ENCODE measurements at regions not wholly inside any gene's neighbourhood (a gene's known extent, or its start where the extent isn't known, plus 50 kb on each side); places are given as distances from the start of the nearest gene placed in this dataset.
A peak's percentile ranks its signal among the peaks of the same experiment; 100 is the strongest.

- Mint-ChIP-seq H3K36me3 (ENCODE audit: insufficient read depth, unreplicated experiment) (no peaks in the 10 kb centered on the region), H3K4me3 (ENCODE audit: low read depth, unreplicated experiment) (no peak overlapping the region), H3K4me1 (ENCODE audit: low read depth, unreplicated experiment) (peaks cover 9% of the 10 kb centered on the region), H3K27me3 (ENCODE audit: unreplicated experiment) (no peaks in the 10 kb centered on the region), H3K9me3 (ENCODE audit: low read depth, unreplicated experiment) (no peaks in the 10 kb centered on the region), H3K27ac (ENCODE audit: unreplicated experiment) (no peak overlapping the region)
- CTCF ChIA-PET: interaction anchor here (0.6 to 1.5 kb wide), 2 partner anchors 91 to 769 kb away, joined by 3 read pairs; no protein-coding TSS in a partner anchor
- intact Hi-C loops (cut with micrococcal nuclease; ENCODE audit: unreplicated experiment): no loop called here
- BruUV-seq (replicated peaks): no TSS peak
- no peak for TF ChIP-seq CTCF (IDR thresholded peaks at IDR 0.05; ENCODE audit: unreplicated experiment)
- no peak for DNase-seq
These were observed 56.7 kb upstream of the TMCC3 start for GRCh38 chr12:94707036-94707435.

GRCh38 chr12:94706250-94706661 is 55.9 kb upstream of the TMCC3 start:
- no peak overlapping the region for H3K27ac Mint-ChIP-seq (ENCODE audit: unreplicated experiment)

GRCh38 chr12:94705676-94706075 is 55.3 kb upstream of the TMCC3 start:
- no TSS peak for BruUV-seq (replicated peaks)

More at GRCh38 chr12:94706250-94706661, 55.9 kb upstream of the TMCC3 start:
- no TSS peak for BruUV-seq (replicated peaks)
- TF ChIP-seq CTCF (IDR thresholded peaks at IDR 0.05; ENCODE audit: unreplicated experiment): no peak
- no peak for DNase-seq
- H3K36me3 Mint-ChIP-seq (ENCODE audit: insufficient read depth, unreplicated experiment): no peaks in the 10 kb centered on the region
- no peak overlapping the region for H3K4me3 Mint-ChIP-seq (ENCODE audit: low read depth, unreplicated experiment)
- CTCF ChIA-PET: no interaction called here
- H3K4me1 Mint-ChIP-seq (ENCODE audit: low read depth, unreplicated experiment): peaks cover 9% of the 10 kb centered on the region
- H3K9me3 Mint-ChIP-seq (ENCODE audit: low read depth, unreplicated experiment): no peaks in the 10 kb centered on the region
- H3K27me3 Mint-ChIP-seq (ENCODE audit: unreplicated experiment): no peaks in the 10 kb centered on the region
- intact Hi-C loops (cut with micrococcal nuclease; ENCODE audit: unreplicated experiment): no loop called here

GRCh38 chr12:94704452-94705306 is 54.3 kb upstream of the TMCC3 start:
- no peak for TF ChIP-seq CTCF (IDR thresholded peaks at IDR 0.05; ENCODE audit: unreplicated experiment)
- H3K4me3 Mint-ChIP-seq (ENCODE audit: low read depth, unreplicated experiment): no peak overlapping the region
- H3K27ac Mint-ChIP-seq (ENCODE audit: unreplicated experiment): no peak overlapping the region
- H3K9me3 Mint-ChIP-seq (ENCODE audit: low read depth, unreplicated experiment): no peaks in the 10 kb centered on the region
- CTCF ChIA-PET: no interaction called here
- BruUV-seq (replicated peaks): no TSS peak
- intact Hi-C loops (cut with micrococcal nuclease; ENCODE audit: unreplicated experiment): no loop called here
- H3K27me3 Mint-ChIP-seq (ENCODE audit: unreplicated experiment): no peaks in the 10 kb centered on the region
- H3K4me1 Mint-ChIP-seq (ENCODE audit: low read depth, unreplicated experiment): peaks cover 12% of the 10 kb centered on the region
- H3K36me3 Mint-ChIP-seq (ENCODE audit: insufficient read depth, unreplicated experiment): no peaks in the 10 kb centered on the region
- DNase-seq: peak; percentile 11

More at GRCh38 chr12:94705676-94706075, 55.3 kb upstream of the TMCC3 start:
- TF ChIP-seq CTCF (IDR thresholded peaks at IDR 0.05; ENCODE audit: unreplicated experiment): no peak
- Mint-ChIP-seq H3K4me3 (ENCODE audit: low read depth, unreplicated experiment) (no peak overlapping the region), H3K9me3 (ENCODE audit: low read depth, unreplicated experiment) (no peaks in the 10 kb centered on the region), H3K4me1 (ENCODE audit: low read depth, unreplicated experiment) (peaks cover 9% of the 10 kb centered on the region), H3K27ac (ENCODE audit: unreplicated experiment) (no peak overlapping the region), H3K27me3 (ENCODE audit: unreplicated experiment) (no peaks in the 10 kb centered on the region), H3K36me3 (ENCODE audit: insufficient read depth, unreplicated experiment) (no peaks in the 10 kb centered on the region)
- CTCF ChIA-PET: no interaction called here
- DNase-seq: no peak
- intact Hi-C loops (cut with micrococcal nuclease; ENCODE audit: unreplicated experiment): no loop called here

Data from Calu3 (cell line).